K562 (cell line): ENCODE measurements at regions not wholly inside any gene's neighbourhood (a gene's known extent, or its start where the extent isn't known, plus 50 kb on each side); places are given as distances from the start of the nearest gene placed in this dataset.
"Not testable (repeated sequence)": the region's sequence is repeated elsewhere in the genome, so short reads cannot be mapped to it uniquely, and the experiment has no call there.

Experiments used
- ATAC-seq: fragments of 200-7000 bp; cut with Tn5 transposase; 3 replicates; pipeline ENCODE4 v1.9.1; 2020; ENCODE audit warnings: moderate library complexity
- BruUV-seq: library from RNA; stranded (reverse); fragments of 400-500 nt; replicated peaks from 2 replicates; lab custom pipeline; 2021; lab: Mats Ljungman, UMichigan
- CTCF ChIA-PET: fragments of 300-600 bp; formaldehyde crosslinking; extraction: SDS; loops from one replicate; lab custom pipeline; 2021; ENCODE audit warnings: low intra/inter-chr PET ratio; lab: Yijun Ruan, JAX
- POLR2A ChIA-PET: fragments of 300-600, 350-650 bp; sonication (Branson Sonifier 250); formaldehyde crosslinking; extraction: SDS; loops from one replicate; lab custom pipeline; 2021; ENCODE audit warnings: antibody characterized with exemption, inconsistent platforms; lab: Yijun Ruan, JAX
- DNase-seq, 4 experiments: peaks; one replicate each; pipeline versions ENCODE4 v3.0.0 to v3.0.0-alpha.2; 2011 to 2018; ENCODE audit warnings: low spot score in 3 of 4, mixed read lengths in 3 of 4; ENCODE audit errors: extremely low read depth in 1 of 4
- FAIRE-seq: peaks from 2 replicates; lab custom pipeline; 2011; peaks lifted over from hg19 to GRCh38; lab: Jason Lieb, UNC
- H2AFZ ChIP-seq: 2 replicates; pipeline ENCODE4 v1.6.0; 2011; ENCODE audit warnings: low read depth, low read length, control low read depth, inconsistent platforms
- H3K27ac ChIP-seq: fragments of 200-600 bp; 3 replicates; pipeline ENCODE4 v1.8.0; 2011; ENCODE audit warnings: low read depth, mild to moderate bottlenecking, control low read depth, inconsistent platforms, low read length, moderate library complexity, mixed read lengths; ENCODE audit errors: extremely low read depth
- H3K27me3 ChIP-seq, 2 experiments: fragments of 300-600 bp in 1 of 2; 2 replicates in 1 of 2; 3 replicates in 1 of 2; pipeline versions ENCODE4 v1.6.0 to v1.8.0; 2011; ENCODE audit warnings: inconsistent platforms in 2 of 2, low read length in 2 of 2, mild to moderate bottlenecking in 1 of 2, mixed read lengths in 1 of 2, moderate library complexity in 1 of 2; ENCODE audit not compliant: control insufficient read depth in 2 of 2, insufficient read depth in 2 of 2
- H3K36me3 ChIP-seq: fragments of 300-600 bp; 3 replicates; pipeline ENCODE4 v1.8.0; 2011; ENCODE audit warnings: mild to moderate bottlenecking, low read length, inconsistent platforms; ENCODE audit not compliant: control insufficient read depth, insufficient read depth
- H3K4me1 ChIP-seq, 2 experiments: fragments of 200-600 bp in 1 of 2; replicated peaks in 1 of 2; 2 replicates in 1 of 2; 3 replicates in 1 of 2; pipeline versions ENCODE4 v1.5.1 to v1.8.0; 2011; ENCODE audit warnings: inconsistent platforms in 2 of 2, low read length in 2 of 2, mild to moderate bottlenecking in 1 of 2, mixed read lengths in 1 of 2, moderate library complexity in 1 of 2; ENCODE audit not compliant: control insufficient read depth in 2 of 2, insufficient read depth in 2 of 2
- H3K4me2 ChIP-seq: 2 replicates; pipeline ENCODE4 v1.6.1; 2011; ENCODE audit warnings: low read length, control low read depth, inconsistent platforms, mixed read lengths; ENCODE audit not compliant: insufficient read depth
- H3K4me3 ChIP-seq: fragments of 200-600 bp; sonication (generic), shearing (Covaris generic); 2 replicates; pipeline ENCODE4 v1.5.1; 2016; ENCODE audit warnings: control low read depth, inconsistent platforms
- H3K79me2 ChIP-seq: fragments of 200-600 bp; 3 replicates; pipeline ENCODE4 v1.8.0; 2011; ENCODE audit warnings: low read length, inconsistent platforms; ENCODE audit not compliant: control insufficient read depth, insufficient read depth
- H3K9ac ChIP-seq, 2 experiments: 2 replicates each; pipeline versions ENCODE4 v1.6.0 to v1.6.1; 2011; ENCODE audit warnings: low read depth in 2 of 2, low read length in 2 of 2, control low read depth in 1 of 2, inconsistent platforms in 1 of 2, mild to moderate bottlenecking in 1 of 2, mixed read lengths in 1 of 2; ENCODE audit not compliant: insufficient read depth in 1 of 2
- H3K9me1 ChIP-seq: one replicate; pipeline ENCODE4 v1.6.0; 2011; ENCODE audit warnings: inconsistent platforms, mild to moderate bottlenecking, low read length, moderate library complexity; ENCODE audit not compliant: control insufficient read depth, insufficient read depth
- H3K9me3 ChIP-seq: replicated peaks from 2 replicates; pipeline ENCODE4 v1.5.1; 2011; ENCODE audit warnings: low read depth, low read length, inconsistent platforms; ENCODE audit not compliant: control insufficient read depth, insufficient read depth
- H4K20me1 ChIP-seq: replicated peaks from 2 replicates; pipeline ENCODE4 v1.6.1; 2011; ENCODE audit warnings: low read length, inconsistent platforms, mixed read lengths; ENCODE audit not compliant: control insufficient read depth, insufficient read depth
- CBFA2T3 ChIP-seq: fragments of 450-650 bp; IDR thresholded peaks from 2 replicates; pipeline ENCODE4 v1.6.1; 2017
- STAT6 ChIP-seq: sonication (generic); formaldehyde crosslinking; IDR thresholded peaks from 2 replicates; pipeline ENCODE4 v1.8.1; 2023; ENCODE audit warnings: mild to moderate bottlenecking, missing genetic modification reagents
- WGBS: fragments of 100-300 bp; shearing (Covaris generic); methylation state at CpG from one replicate; pipeline ENCODE4 v1.1.6; 2016; ENCODE audit warnings: low coverage, mixed read lengths; ENCODE audit not compliant: insufficient coverage; ENCODE audit errors: missing lambda C conversion rate; 5-methylcytosine and 5-hydroxymethylcytosine counted together
- in situ Hi-C: fragments of 300-500 bp; cut with MboI; formaldehyde crosslinking; loops from 4 replicates; pipeline ENCODE4 v1.15.0; 2018; ENCODE audit warnings: inconsistent platforms, mixed read lengths
- intact Hi-C: fragments of 100-400 bp; cut with micrococcal nuclease; formaldehyde crosslinking; loops from 2 replicates; pipeline ENCODE4 v1.14.2; 2022

- no peak for TF ChIP-seq STAT6
- TF ChIP-seq CBFA2T3 = no peak
Measured at GRCh38 chr12:105681341-105681740, 350.9 kb downstream of the C12orf75 start (continued).

- FAIRE-seq, H3K4me1 ChIP-seq, in situ Hi-C loops, H3K9me1 ChIP-seq, H3K9me3 ChIP-seq, H3K36me3 ChIP-seq, POLR2A ChIA-PET, H3K27ac ChIP-seq, CTCF ChIA-PET, H4K20me1 ChIP-seq, H3K9ac ChIP-seq, DNase-seq, BruUV-seq, H2AFZ ChIP-seq, H3K4me2 ChIP-seq, H3K4me3 ChIP-seq, H3K79me2 ChIP-seq, H3K27me3 ChIP-seq, intact Hi-C loops, ATAC-seq: not testable (repeated sequence)
- 0% methylated on average over 1 of the region's 1 CpG for WGBS
Measured at GRCh38 chr12:105682821-105683220, 352.3 kb downstream of the C12orf75 start.
